Erythroblast (primary cell): ENCODE measurements at regions not wholly inside any gene's neighbourhood (a gene's known extent, or its start where the extent isn't known, plus 50 kb on each side); places are given as distances from the start of the nearest gene placed in this dataset.

Experiments used
- GATA1 ChIP-seq: IDR thresholded peaks from 2 replicates; pipeline ENCODE4 v1.6.1; 2011; ENCODE audit warnings: low read depth, mild to moderate bottlenecking, control low read depth, low read length, moderate library complexity
- POLR2A ChIP-seq: IDR thresholded peaks from 2 replicates; pipeline ENCODE4 v1.6.1; 2011; ENCODE audit warnings: mild to moderate bottlenecking, low read length

DNA sequence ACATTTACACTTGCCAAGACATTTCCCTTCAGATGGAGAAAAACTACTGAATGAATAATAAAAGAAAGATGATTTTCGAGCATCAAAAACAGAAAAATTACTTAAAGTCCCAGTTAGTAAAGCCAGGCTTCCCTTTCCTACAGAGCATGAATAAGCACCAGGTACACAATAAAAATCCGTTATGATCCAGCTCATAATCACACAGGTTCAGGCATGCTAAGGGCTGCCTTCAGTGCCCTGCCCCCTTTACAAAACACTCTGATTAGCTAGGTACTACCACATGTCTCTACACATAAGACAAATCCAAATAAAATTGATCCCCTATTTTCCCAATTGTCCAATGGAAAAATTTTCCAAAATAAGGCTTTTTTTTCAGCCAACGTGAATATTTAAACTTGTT is 413.2 kb upstream of the LRATD1 start:
- TF ChIP-seq POLR2A (no peak), GATA1 (no peak)
